ENCODE measurements at regions not wholly inside any gene's neighbourhood (a gene's known extent, or its start where the extent isn't known, plus 50 kb on each side); places are given as distances from the start of the nearest gene placed in this dataset.

GRCh38 chr15:36392676-36393266 lies 186.7 kb upstream of the CDIN1 start:
- Histone ChIP-seq H3K27me3 (ENCODE audit: low read depth) (no peaks in the 10 kb centered on the region), H3K27ac (no peak overlapping the region), H3K4me1 (no peaks in the 10 kb centered on the region), H3K4me3 (no peak overlapping the region), H3K36me3 (no peaks in the 10 kb centered on the region), H3K9me3 (no peaks in the 10 kb centered on the region)
- TF ChIP-seq CTCF (IDR thresholded peaks at IDR 0.05): no peak
- no peak for DNase-seq
- no peak for ATAC-seq
- intact Hi-C loops (cut with DNase I): no loop called here

GRCh38 chr15:36398212-36398611 lies 181.2 kb upstream of the CDIN1 start:
- intact Hi-C loops (cut with DNase I): no loop called here
- H3K4me1 ChIP-seq: no peaks in the 10 kb centered on the region
- no peak overlapping the region for H3K4me3 ChIP-seq
- H3K27me3 ChIP-seq (ENCODE audit: low read depth): no peaks in the 10 kb centered on the region
- H3K36me3 ChIP-seq: no peaks in the 10 kb centered on the region
- DNase-seq (no peak), ATAC-seq (no peak)
- H3K9me3 ChIP-seq: no peaks in the 10 kb centered on the region
- no peak overlapping the region for H3K27ac ChIP-seq
- TF ChIP-seq CTCF (IDR thresholded peaks at IDR 0.05): no peak

GRCh38 chr15:36399276-36399675 lies 180.2 kb upstream of the CDIN1 start:
- Histone ChIP-seq H3K9me3 (no peaks in the 10 kb centered on the region), H3K4me1 (no peaks in the 10 kb centered on the region), H3K36me3 (no peaks in the 10 kb centered on the region), H3K27ac (no peak overlapping the region), H3K4me3 (no peak overlapping the region), H3K27me3 (ENCODE audit: low read depth) (no peaks in the 10 kb centered on the region)
- no peak for TF ChIP-seq CTCF (IDR thresholded peaks at IDR 0.05)
- ATAC-seq (no peak), DNase-seq (no peak)
- intact Hi-C loops (cut with DNase I): no loop called here

- Histone ChIP-seq H3K36me3 (no peaks in the 10 kb centered on the region), H3K4me1 (no peaks in the 10 kb centered on the region), H3K9me3 (no peaks in the 10 kb centered on the region), H3K27me3 (ENCODE audit: low read depth) (no peaks in the 10 kb centered on the region), H3K27ac (no peak overlapping the region), H3K4me3 (no peak overlapping the region)
- DNase-seq (no peak), ATAC-seq (no peak)
- intact Hi-C loops (cut with DNase I): no loop called here
- no peak for TF ChIP-seq CTCF (IDR thresholded peaks at IDR 0.05)
Observed at GRCh38 chr15:36400936-36401585, 178.4 kb upstream of the CDIN1 start.

- ATAC-seq (no peak), DNase-seq (no peak)
- Histone ChIP-seq H3K36me3 (no peaks in the 10 kb centered on the region), H3K27ac (no peak overlapping the region), H3K4me3 (no peak overlapping the region), H3K4me1 (no peaks in the 10 kb centered on the region), H3K27me3 (ENCODE audit: low read depth) (no peaks in the 10 kb centered on the region), H3K9me3 (no peaks in the 10 kb centered on the region)
- intact Hi-C loops (cut with DNase I): no loop called here
- no peak for TF ChIP-seq CTCF (IDR thresholded peaks at IDR 0.05)
Observed at GRCh38 chr15:36401586-36401966, 177.8 kb upstream of the CDIN1 start.
